Smooth muscle cell (in vitro differentiated cells): ENCODE measurements at regions not wholly inside any gene's neighbourhood (a gene's known extent, or its start where the extent isn't known, plus 50 kb on each side); places are given as distances from the start of the nearest gene placed in this dataset.

Experiments
- DNase-seq: peaks from one replicate; lab custom pipeline; 2025; ENCODE audit not compliant: unreplicated experiment; lab: John Stamatoyannopoulos, UW
- H2AFZ ChIP-seq: fragments of 200-600 bp; sonication (generic); 2 replicates; pipeline ENCODE4 v1.6.0; 2016; ENCODE audit warnings: antibody characterized with exemption, low read depth, mild to moderate bottlenecking
- H3F3A ChIP-seq: fragments of 200-600 bp; sonication (generic); 2 replicates; pipeline ENCODE4 v1.6.0; 2017; ENCODE audit warnings: antibody characterized with exemption, low read depth
- H3K27ac ChIP-seq: fragments of 200-600 bp; sonication (generic); 2 replicates; pipeline ENCODE4 v1.5.1; 2016; ENCODE audit warnings: low read depth, mild to moderate bottlenecking
- H3K27me3 ChIP-seq: fragments of 200-600 bp; sonication (generic); 2 replicates; pipeline ENCODE4 v1.6.1; 2016; ENCODE audit warnings: low read depth, mild to moderate bottlenecking
- H3K36me3 ChIP-seq: fragments of 200-600 bp; sonication (generic); 2 replicates; pipeline ENCODE4 v1.5.1; 2016; ENCODE audit warnings: low read depth
- H3K4me1 ChIP-seq: fragments of 200-600 bp; sonication (generic); 2 replicates; pipeline ENCODE4 v1.5.1; 2016; ENCODE audit warnings: low read depth
- H3K4me2 ChIP-seq: fragments of 200-600 bp; sonication (generic); 2 replicates; pipeline ENCODE4 v1.6.0; 2016; ENCODE audit warnings: mild to moderate bottlenecking
- H3K4me3 ChIP-seq: fragments of 200-600 bp; sonication (generic); 2 replicates; pipeline ENCODE4 v1.5.1; 2016; ENCODE audit warnings: mild to moderate bottlenecking
- H3K79me2 ChIP-seq: fragments of 200-600 bp; sonication (generic); 2 replicates; pipeline ENCODE4 v1.6.0; 2016; ENCODE audit warnings: low read depth, mild to moderate bottlenecking
- H3K9ac ChIP-seq: fragments of 200-600 bp; sonication (generic); 2 replicates; pipeline ENCODE4 v1.6.0; 2016; ENCODE audit warnings: low read depth
- H3K9me3 ChIP-seq: fragments of 200-600 bp; sonication (generic); replicated peaks from 2 replicates; pipeline ENCODE4 v1.5.1; 2016; ENCODE audit warnings: low read depth
- H4K20me1 ChIP-seq: fragments of 200-600 bp; sonication (generic); 2 replicates; pipeline ENCODE4 v1.6.0; 2016; ENCODE audit warnings: low read depth
- WGBS: methylation state at CpG from one replicate; pipeline ENCODE4 v1.1.7; 2016; ENCODE audit warnings: low lambda C conversion rate; 5-methylcytosine and 5-hydroxymethylcytosine counted together
- TF ChIP-seq, protein P1 (sequence below): fragments of 200-600 bp; sonication (generic); IDR thresholded peaks from 2 replicates; pipeline ENCODE4 v1.5.1; 2017; ENCODE audit warnings: borderline replicate concordance, mild to moderate bottlenecking, antibody characterized with exemption; ENCODE audit not compliant: insufficient read depth, poor library complexity, severe bottlenecking

DNA sequence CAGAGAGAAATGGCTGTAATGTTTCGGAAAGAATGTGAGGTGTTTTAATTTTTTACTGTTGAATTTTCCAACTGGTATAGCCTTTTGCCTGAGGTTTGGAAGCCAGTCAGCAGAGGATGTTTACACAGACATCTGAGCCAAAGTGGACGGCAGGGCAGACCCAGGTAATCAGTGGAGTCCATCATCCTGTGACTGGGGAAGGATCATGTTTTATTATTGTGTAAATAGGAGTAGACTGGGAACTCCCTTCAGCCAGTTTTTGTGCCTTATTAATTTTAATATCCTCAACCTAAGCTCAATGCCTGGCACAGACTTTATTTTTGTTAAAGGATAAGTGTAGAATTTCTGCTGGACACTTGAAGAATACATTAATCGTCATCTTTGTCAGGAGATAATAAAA is 142.0 kb upstream of the GAREM1 start:
- H3K9ac ChIP-seq = no peak overlapping the region
- TF ChIP-seq, protein P1, sequence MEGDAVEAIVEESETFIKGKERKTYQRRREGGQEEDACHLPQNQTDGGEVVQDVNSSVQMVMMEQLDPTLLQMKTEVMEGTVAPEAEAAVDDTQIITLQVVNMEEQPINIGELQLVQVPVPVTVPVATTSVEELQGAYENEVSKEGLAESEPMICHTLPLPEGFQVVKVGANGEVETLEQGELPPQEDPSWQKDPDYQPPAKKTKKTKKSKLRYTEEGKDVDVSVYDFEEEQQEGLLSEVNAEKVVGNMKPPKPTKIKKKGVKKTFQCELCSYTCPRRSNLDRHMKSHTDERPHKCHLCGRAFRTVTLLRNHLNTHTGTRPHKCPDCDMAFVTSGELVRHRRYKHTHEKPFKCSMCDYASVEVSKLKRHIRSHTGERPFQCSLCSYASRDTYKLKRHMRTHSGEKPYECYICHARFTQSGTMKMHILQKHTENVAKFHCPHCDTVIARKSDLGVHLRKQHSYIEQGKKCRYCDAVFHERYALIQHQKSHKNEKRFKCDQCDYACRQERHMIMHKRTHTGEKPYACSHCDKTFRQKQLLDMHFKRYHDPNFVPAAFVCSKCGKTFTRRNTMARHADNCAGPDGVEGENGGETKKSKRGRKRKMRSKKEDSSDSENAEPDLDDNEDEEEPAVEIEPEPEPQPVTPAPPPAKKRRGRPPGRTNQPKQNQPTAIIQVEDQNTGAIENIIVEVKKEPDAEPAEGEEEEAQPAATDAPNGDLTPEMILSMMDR = no peak

DNA sequence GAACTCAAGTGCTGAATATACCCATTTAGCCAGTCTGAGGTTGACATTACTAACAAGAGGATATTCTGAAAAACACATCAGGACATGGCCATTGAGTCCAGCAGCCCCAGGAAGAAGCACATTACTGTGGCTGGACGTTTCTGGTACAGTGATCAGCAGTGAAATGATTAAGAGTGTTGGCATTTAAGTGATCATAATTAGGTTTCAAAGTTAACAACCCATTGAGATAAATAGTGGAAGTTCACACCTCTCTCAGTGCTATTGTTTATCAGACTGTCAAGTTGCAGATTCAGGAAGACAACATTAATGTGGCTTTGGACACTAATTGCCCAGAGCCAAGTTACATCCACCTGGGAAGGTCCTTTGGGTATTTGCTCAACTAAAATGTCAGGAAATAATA is 139.5 kb upstream of the GAREM1 start:
- Histone ChIP-seq H3K36me3 (no peaks in the 10 kb centered on the region), H3K27ac (no peak overlapping the region), H3K4me1 (no peaks in the 10 kb centered on the region), H4K20me1 (no peaks in the 10 kb centered on the region), H3K9ac (no peak overlapping the region), H3K27me3 (no peaks in the 10 kb centered on the region), H2AFZ (no peak overlapping the region), H3K9me3 (no peaks in the 10 kb centered on the region), H3K4me2 (no peak overlapping the region), H3K79me2 (no peaks in the 10 kb centered on the region), H3K4me3 (no peak overlapping the region), H3F3A (no peaks in the 10 kb centered on the region)
- TF ChIP-seq, protein P1 = no peak
- no peak for DNase-seq
- 41% methylated on average over 1 of the region's 1 CpG for WGBS

More for the DNA sequence above, 142.0 kb upstream of the GAREM1 start:
- H3K9me3 ChIP-seq = no peaks in the 10 kb centered on the region
- H3K4me3 ChIP-seq = no peak overlapping the region
- no peak overlapping the region for H3K27ac ChIP-seq
- H3K79me2 ChIP-seq = no peaks in the 10 kb centered on the region
- no peaks in the 10 kb centered on the region for H3K36me3 ChIP-seq
- no peaks in the 10 kb centered on the region for H3F3A ChIP-seq
- H2AFZ ChIP-seq = no peak overlapping the region
- H3K4me2 ChIP-seq = no peak overlapping the region
- no peaks in the 10 kb centered on the region for H3K27me3 ChIP-seq
- WGBS = 81% methylated on average over 3 of the region's 3 CpGs
- H3K4me1 ChIP-seq = no peaks in the 10 kb centered on the region
- H4K20me1 ChIP-seq = no peaks in the 10 kb centered on the region
- DNase-seq = no peak

DNA sequence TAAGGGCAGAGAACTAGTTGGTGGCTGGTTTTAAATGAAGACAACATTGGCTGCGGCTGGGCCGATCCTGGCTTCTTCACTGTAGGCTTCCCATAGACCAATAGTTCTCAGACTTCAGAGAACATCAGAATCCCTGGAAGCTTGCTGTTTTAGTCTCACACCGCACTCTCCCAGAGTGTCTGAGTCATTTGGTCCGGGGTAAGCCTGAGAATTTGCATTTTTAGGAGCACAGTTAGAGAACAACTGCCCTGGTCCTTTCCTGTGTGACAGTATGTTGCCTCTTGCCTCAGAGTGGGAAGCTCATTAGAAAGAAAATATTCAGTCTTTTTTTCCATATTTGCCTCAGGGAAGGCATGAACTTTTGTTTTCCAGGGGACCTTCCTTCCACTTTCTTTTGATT is 137.1 kb upstream of the GAREM1 start:
- H3K4me2 ChIP-seq = no peak overlapping the region
- no peak for DNase-seq
- H3F3A ChIP-seq = no peaks in the 10 kb centered on the region
- H4K20me1 ChIP-seq = no peaks in the 10 kb centered on the region
- H3K4me3 ChIP-seq = no peak overlapping the region
- H3K79me2 ChIP-seq = no peaks in the 10 kb centered on the region
- H3K9ac ChIP-seq = no peak overlapping the region
- no peaks in the 10 kb centered on the region for H3K36me3 ChIP-seq
- TF ChIP-seq, protein P1 = no peak
- no peak overlapping the region for H2AFZ ChIP-seq
- no peaks in the 10 kb centered on the region for H3K27me3 ChIP-seq
- 60% methylated on average over 4 of the region's 4 CpGs for WGBS
- H3K4me1 ChIP-seq = no peaks in the 10 kb centered on the region
- H3K27ac ChIP-seq = no peak overlapping the region
- H3K9me3 ChIP-seq = no peaks in the 10 kb centered on the region

DNA sequence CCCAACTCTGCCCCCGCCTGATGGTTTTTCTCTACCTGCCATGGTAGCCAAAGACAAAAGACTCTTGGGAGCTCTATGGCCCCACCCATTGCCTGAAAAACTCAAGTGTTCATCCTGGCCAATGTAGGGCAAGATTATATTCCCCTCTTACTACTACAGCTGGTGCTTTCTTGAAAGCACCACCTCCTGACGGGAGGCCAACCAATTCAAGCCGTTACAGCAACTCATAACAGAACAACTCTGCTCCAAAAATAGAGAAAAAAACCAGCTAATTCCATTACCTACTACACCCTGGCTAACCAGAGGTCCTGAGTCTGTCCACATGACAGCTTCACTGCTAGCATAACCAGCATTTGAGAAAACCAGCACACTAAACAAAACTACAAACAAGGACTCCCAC is 127.5 kb upstream of the GAREM1 start:
- H4K20me1 ChIP-seq = no peaks in the 10 kb centered on the region
- H3K9me3 ChIP-seq = no peaks in the 10 kb centered on the region
- H2AFZ ChIP-seq = no peak overlapping the region
- H3F3A ChIP-seq = no peaks in the 10 kb centered on the region
- no peak for DNase-seq
- no peaks in the 10 kb centered on the region for H3K4me1 ChIP-seq
- no peak overlapping the region for H3K27ac ChIP-seq
- 81% methylated on average over 3 of the region's 3 CpGs for WGBS
- H3K36me3 ChIP-seq = no peaks in the 10 kb centered on the region
- no peak overlapping the region for H3K9ac ChIP-seq
- H3K79me2 ChIP-seq = no peaks in the 10 kb centered on the region
- no peaks in the 10 kb centered on the region for H3K27me3 ChIP-seq
- TF ChIP-seq, protein P1 = no peak
- no peak overlapping the region for H3K4me3 ChIP-seq
- H3K4me2 ChIP-seq = no peak overlapping the region
